Uterus (tissue), 2 donors: ENCODE measurements at regions not wholly inside any gene's neighbourhood (a gene's known extent, or its start where the extent isn't known, plus 50 kb on each side); places are given as distances from the start of the nearest gene placed in this dataset.

Experiments used
- CTCF ChIP-seq, 4 experiments: fragments of 200-600 bp in 2 of 4; fragments of 450-650 bp in 2 of 4; sonication (generic) in 2 of 4; IDR thresholded peaks; one replicate each; pipeline ENCODE4 v1.5.1; 2016 to 2019; ENCODE audit warnings: antibody characterized with exemption in 4 of 4, mild to moderate bottlenecking in 2 of 4, moderate library complexity in 1 of 4
- POLR2A ChIP-seq, 2 donors: fragments of 450-650 bp; IDR thresholded peaks; one replicate each; pipeline ENCODE4 v1.6.1; 2016; ENCODE audit warnings: antibody characterized with exemption in 2 of 2, mild to moderate bottlenecking in 1 of 2, moderate library complexity in 1 of 2

- TF ChIP-seq CTCF (IDR thresholded peaks at IDR 0.05), result no peak
- no peak for TF ChIP-seq POLR2A (IDR thresholded peaks at IDR 0.05)
Observed at GRCh38 chr15:77696871-77697270, 64.2 kb upstream of the LINGO1 start.
